Stomach (tissue), 8 donors: ENCODE measurements at regions not wholly inside any gene's neighbourhood (a gene's known extent, or its start where the extent isn't known, plus 50 kb on each side); places are given as distances from the start of the nearest gene placed in this dataset.

Experiments used
- DNase-seq, 2 donors: peaks; one replicate each; pipeline versions ENCODE4 v3.0.0 to v3.0.0-alpha.2; 2013 to 2019
- H3K27ac ChIP-seq, 5 donors: fragments of 200-600 bp in 4 of 5; sonication (generic) in 4 of 5; one replicate each; pipeline ENCODE4 v1.5.1; 2013 to 2019; ENCODE audit warnings: mild to moderate bottlenecking in 1 of 5, moderate library complexity in 1 of 5
- H3K27me3 ChIP-seq, 3 donors: fragments of 200-600 bp; sonication (generic); one replicate each; pipeline ENCODE4 v1.5.1; 2017 to 2019; ENCODE audit warnings: mixed run types in 1 of 3
- H3K36me3 ChIP-seq, 4 donors: fragments of 200-600 bp; sonication (generic); 1 replicate in 3 of 4; 2 replicates in 1 of 4; pipeline ENCODE4 v1.5.1; 2016 to 2019
- H3K4me1 ChIP-seq, 4 donors: fragments of 200-600 bp; sonication (generic); one replicate each; pipeline ENCODE4 v1.5.1; 2016 to 2019
- H3K4me3 ChIP-seq, 4 donors: fragments of 200-600 bp; sonication (generic) in 3 of 4; one replicate each; pipeline ENCODE4 v1.5.1; 2016 to 2019; ENCODE audit warnings: mild to moderate bottlenecking in 1 of 4
- H3K9me3 ChIP-seq, 4 donors: fragments of 200-600 bp; sonication (generic); one replicate each; pipeline ENCODE4 v1.5.1; 2016 to 2019
- CTCF ChIP-seq, 7 experiments: fragments of 450-650 bp in 4 of 7; fragments of 200-600 bp in 3 of 7; sonication (generic) in 3 of 7; IDR thresholded peaks; one replicate each; pipeline ENCODE4 v1.5.1; 2016 to 2019; ENCODE audit warnings: antibody characterized with exemption in 7 of 7, control low read depth in 2 of 7, mild to moderate bottlenecking in 1 of 7
- EP300 ChIP-seq: sonication (generic); formaldehyde crosslinking; IDR thresholded peaks from one replicate; pipeline ENCODE4 v1.6.1; 2017; ENCODE audit warnings: antibody characterized with exemption
- POLR2A ChIP-seq, 4 donors: fragments of 450-650 bp; IDR thresholded peaks; one replicate each; pipeline ENCODE4 v1.6.1; 2016; ENCODE audit warnings: antibody characterized with exemption in 4 of 4, control low read depth in 2 of 4, mild to moderate bottlenecking in 1 of 4, moderate library complexity in 1 of 4
- POLR2AphosphoS5 ChIP-seq, 3 donors: sonication (generic); formaldehyde crosslinking; IDR thresholded peaks; one replicate each; pipeline ENCODE4 v1.6.1; 2016; ENCODE audit warnings: antibody characterized with exemption in 3 of 3
- WGBS, 5 donors: extraction: QIAGEN DNeasy Blood & Tissue Kit in 3 of 5; methylation state at CpG; one replicate each; pipeline versions ENCODE4 v1.1.5 to v1.1.7; 2013 to 2018; 5-methylcytosine and 5-hydroxymethylcytosine counted together
- intact Hi-C: fragments of 100-400 bp; cut with DNase I; formaldehyde crosslinking; loops from one replicate; pipeline ENCODE4 v1.15.1; 2023; ENCODE audit warnings: low total_unique reads
- donor health status: healthy with polysubstance abuse.
- donor health status: Bipolar disorder and iron deficiency.
- donor health status: healthy.

GRCh38 chr3:182596676-182597410 lies 196.5 kb upstream of the ATP11B start:
- intact Hi-C loops = no loop called here
- peak in 1 of 2 donors; percentile 42 for DNase-seq
- Histone ChIP-seq H3K4me1 (peaks cover 7 to 15% (median 11%) of the 10 kb centered on the region in 4 donors), H3K27me3 (no peaks in the 10 kb centered on the region), H3K27ac (peak overlapping the region in 2 of 5 donors; percentile 10 to 68), H3K9me3 (no peaks in the 10 kb centered on the region), H3K4me3 (no peak overlapping the region), H3K36me3 (no peaks in the 10 kb centered on the region)
- WGBS, 5 donors = 70 to 80% (median 73%) methylated on average over 17 of the region's 17 CpGs
- TF ChIP-seq EP300 (no peak), POLR2A (IDR thresholded peaks at IDR 0.05) (no peak), POLR2AphosphoS5 (IDR thresholded peaks at IDR 0.05) (no peak), CTCF (IDR thresholded peaks at IDR 0.05) (no peak)

DNA sequence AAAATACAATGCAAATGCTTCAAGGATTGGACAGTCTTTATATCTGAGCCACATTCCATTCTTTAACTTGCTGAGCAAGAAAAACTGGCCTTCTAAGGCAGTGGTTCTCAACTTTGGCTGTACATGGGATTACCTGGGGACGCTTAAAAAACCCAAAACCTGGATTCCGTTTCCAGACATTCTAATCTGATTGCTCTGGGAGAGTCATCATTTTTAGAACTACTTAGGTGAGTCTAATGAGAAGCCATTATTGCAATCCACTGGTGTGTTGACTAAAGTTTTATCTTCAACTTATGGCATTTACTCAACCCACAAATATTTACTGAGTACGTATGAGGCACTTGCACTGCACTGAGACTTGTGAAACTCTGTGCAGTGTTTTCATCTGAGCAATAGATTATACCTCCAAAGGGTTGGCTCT lies 195.7 kb upstream of the ATP11B start:
- H3K4me1 ChIP-seq = peaks cover 7 to 15% (median 11%) of the 10 kb centered on the region in 4 donors
- no peaks in the 10 kb centered on the region for H3K9me3 ChIP-seq
- no peaks in the 10 kb centered on the region for H3K36me3 ChIP-seq
- intact Hi-C loops = no loop called here
- H3K27me3 ChIP-seq = no peaks in the 10 kb centered on the region
- H3K4me3 ChIP-seq = no peak overlapping the region
- peak in 1 of 2 donors; percentile 70 for DNase-seq
- TF ChIP-seq EP300 = no peak
- TF ChIP-seq POLR2A (IDR thresholded peaks at IDR 0.05) = no peak
- peak in 2 of 3 donors; percentile 8 to 68 for TF ChIP-seq POLR2AphosphoS5 (IDR thresholded peaks at IDR 0.05)
- no peak for TF ChIP-seq CTCF (IDR thresholded peaks at IDR 0.05)
- 38 to 52% (median 42%) methylated on average over 3 of the region's 3 CpGs for WGBS, 5 donors
- H3K27ac ChIP-seq = peak overlapping the region in 4 of 5 donors; percentile 10 to 68 (median 40)

DNA sequence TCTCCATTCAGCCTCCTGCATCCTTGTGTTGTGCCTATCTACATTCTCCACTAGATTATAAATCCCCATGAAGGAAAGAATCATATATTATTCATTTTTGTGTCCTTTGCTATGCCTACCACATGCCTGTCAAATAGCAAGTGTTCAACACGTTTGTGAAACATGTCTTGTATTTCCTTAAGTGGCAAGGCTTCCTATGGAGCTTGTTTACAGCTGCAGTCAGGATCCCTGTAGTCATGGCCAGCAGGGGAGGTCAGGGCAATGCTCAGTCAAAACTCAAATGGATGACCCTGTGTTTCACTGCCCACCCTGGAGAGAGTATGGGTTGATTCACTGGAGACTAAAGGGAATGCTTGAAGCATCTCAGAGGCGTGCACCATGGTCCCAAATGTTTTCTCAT lies 191.7 kb upstream of the ATP11B start:
- intact Hi-C loops = no loop called here
- WGBS, 5 donors = 52 to 69% (median 62%) methylated on average over 2 of the region's 2 CpGs
- TF ChIP-seq EP300 = no peak
- TF ChIP-seq POLR2A (IDR thresholded peaks at IDR 0.05) = no peak
- TF ChIP-seq CTCF (IDR thresholded peaks at IDR 0.05) = no peak
- no peak for TF ChIP-seq POLR2AphosphoS5 (IDR thresholded peaks at IDR 0.05)

DNA sequence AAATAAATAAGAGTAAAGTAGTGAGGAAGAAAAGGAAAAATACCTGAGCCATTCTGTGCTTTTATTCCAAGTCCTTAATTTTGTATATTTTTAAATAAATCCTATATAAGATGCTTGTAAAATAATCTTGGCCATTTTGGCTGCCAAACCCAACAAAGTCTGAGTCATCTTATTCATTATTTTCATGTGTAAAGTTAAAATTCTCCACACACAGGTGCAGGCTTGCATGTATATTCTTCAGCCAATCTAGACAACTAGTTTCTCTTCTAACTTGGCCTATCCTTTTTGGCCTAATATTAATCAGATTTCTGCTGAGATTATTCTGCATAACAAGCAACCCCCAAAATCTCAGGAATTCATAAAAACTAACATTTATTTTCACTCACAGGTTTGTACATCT lies 189.8 kb upstream of the ATP11B start:
- intact Hi-C loops = no loop called here
- TF ChIP-seq CTCF (IDR thresholded peaks at IDR 0.05) (no peak), POLR2AphosphoS5 (IDR thresholded peaks at IDR 0.05) (no peak), POLR2A (IDR thresholded peaks at IDR 0.05) (no peak), EP300 (no peak)
- H3K36me3 ChIP-seq = no peaks in the 10 kb centered on the region
- peaks cover under 1 to 11% (median 4%) of the 10 kb centered on the region in 4 donors for H3K4me1 ChIP-seq
- no peaks in the 10 kb centered on the region for H3K27me3 ChIP-seq
- DNase-seq = no peak
- no peak overlapping the region for H3K4me3 ChIP-seq
- H3K9me3 ChIP-seq = no peaks in the 10 kb centered on the region
- no peak overlapping the region for H3K27ac ChIP-seq

More for the DNA sequence above, 191.7 kb upstream of the ATP11B start:
- H3K27me3 ChIP-seq = no peaks in the 10 kb centered on the region
- no peak overlapping the region for H3K27ac ChIP-seq
- no peak overlapping the region for H3K4me3 ChIP-seq
- no peaks in the 10 kb centered on the region for H3K36me3 ChIP-seq
- DNase-seq = no peak
- no peaks in the 10 kb centered on the region for H3K9me3 ChIP-seq
- H3K4me1 ChIP-seq = peaks cover 7 to 20% (median 14%) of the 10 kb centered on the region in 4 donors
